ENCODE measurements at regions not wholly inside any gene's neighbourhood (a gene's known extent, or its start where the extent isn't known, plus 50 kb on each side); places are given as distances from the start of the nearest gene placed in this dataset.

GRCh38 chr13:34620074-34620850 is 321.8 kb upstream of the NBEA start:
- no peak for DNase-seq (ENCODE audit: low read depth, low spot score)
- no peak overlapping the region for H3K27ac ChIP-seq

- no peak overlapping the region for H3K27ac ChIP-seq
- no peak for DNase-seq (ENCODE audit: low read depth, low spot score)
Measured at GRCh38 chr13:34620862-34621261, 321.2 kb upstream of the NBEA start.

- no peak overlapping the region for H3K27ac ChIP-seq
- no peak for DNase-seq (ENCODE audit: low read depth, low spot score)
Measured at GRCh38 chr13:34623331-34623730, 318.7 kb upstream of the NBEA start.

GRCh38 chr13:34627509-34628208 is 314.4 kb upstream of the NBEA start:
- DNase-seq (ENCODE audit: low read depth, low spot score) = no peak
- no peak overlapping the region for H3K27ac ChIP-seq

- no peak for DNase-seq (ENCODE audit: low read depth, low spot score)
Measured at GRCh38 chr13:34628209-34628682, 313.8 kb upstream of the NBEA start.

GRCh38 chr13:34634448-34634847 is 307.6 kb upstream of the NBEA start:
- DNase-seq (ENCODE audit: low read depth, low spot score) = no peak
- H3K27ac ChIP-seq = no peak overlapping the region

More at GRCh38 chr13:34628209-34628682, 313.8 kb upstream of the NBEA start:
- H3K27ac ChIP-seq = no peak overlapping the region

GRCh38 chr13:34637138-34637537 is 304.9 kb upstream of the NBEA start:
- no peak overlapping the region for H3K27ac ChIP-seq
- no peak for DNase-seq (ENCODE audit: low read depth, low spot score)

GRCh38 chr13:34637636-34638035 is 304.4 kb upstream of the NBEA start:
- no peak overlapping the region for H3K27ac ChIP-seq

GRCh38 chr13:34638897-34639296 is 303.2 kb upstream of the NBEA start:
- H3K27ac ChIP-seq = no peak overlapping the region

More at GRCh38 chr13:34637636-34638035, 304.4 kb upstream of the NBEA start:
- DNase-seq (ENCODE audit: low read depth, low spot score) = no peak

GRCh38 chr13:34640179-34640992 is 301.7 kb upstream of the NBEA start:
- no peak overlapping the region for H3K27ac ChIP-seq
- no peak for DNase-seq (ENCODE audit: low read depth, low spot score)

More at GRCh38 chr13:34638897-34639296, 303.2 kb upstream of the NBEA start:
- no peak for DNase-seq (ENCODE audit: low read depth, low spot score)

- H3K27ac ChIP-seq = no peak overlapping the region
- no peak for DNase-seq (ENCODE audit: low read depth, low spot score)
Measured at GRCh38 chr13:34640993-34641330, 301.1 kb upstream of the NBEA start.

GRCh38 chr13:34647379-34648150 is 294.5 kb upstream of the NBEA start:
- DNase-seq (ENCODE audit: low read depth, low spot score) = peak; percentile 51
- H3K27ac ChIP-seq = peak overlapping the region; percentile 60

- H3K27ac ChIP-seq = no peak overlapping the region
- no peak for DNase-seq (ENCODE audit: low read depth, low spot score)
Measured at GRCh38 chr13:34654203-34654602, 287.9 kb upstream of the NBEA start.

- no peak overlapping the region for H3K27ac ChIP-seq
- DNase-seq (ENCODE audit: low read depth, low spot score) = no peak
Measured at GRCh38 chr13:34654647-34655046, 287.4 kb upstream of the NBEA start.

- no peak overlapping the region for H3K27ac ChIP-seq
- DNase-seq (ENCODE audit: low read depth, low spot score) = no peak
Measured at GRCh38 chr13:34655554-34655953, 286.5 kb upstream of the NBEA start.

- H3K27ac ChIP-seq = peak overlapping the region; percentile 18
- peak; percentile 45 for DNase-seq (ENCODE audit: low read depth, low spot score)
Measured at GRCh38 chr13:34657716-34658115, 284.4 kb upstream of the NBEA start.

GRCh38 chr13:34667286-34668218 is 274.5 kb upstream of the NBEA start:
- no peak for DNase-seq (ENCODE audit: low read depth, low spot score)
- no peak overlapping the region for H3K27ac ChIP-seq

- no peak overlapping the region for H3K27ac ChIP-seq
Measured at GRCh38 chr13:34671137-34671536, 270.9 kb upstream of the NBEA start.

GRCh38 chr13:34672631-34673030 is 269.4 kb upstream of the NBEA start:
- no peak for DNase-seq (ENCODE audit: low read depth, low spot score)
- H3K27ac ChIP-seq = no peak overlapping the region

More at GRCh38 chr13:34671137-34671536, 270.9 kb upstream of the NBEA start:
- no peak for DNase-seq (ENCODE audit: low read depth, low spot score)

All from epithelial cell of prostate (primary cell).